GM12878 (cell line): ENCODE measurements at regions not wholly inside any gene's neighbourhood (a gene's known extent, or its start where the extent isn't known, plus 50 kb on each side); places are given as distances from the start of the nearest gene placed in this dataset.

Source experiments
- CBFB ChIP-seq: IDR thresholded peaks from 2 replicates; pipeline ENCODE4 v1.6.1; 2016; ENCODE audit warnings: antibody characterized with exemption, low read depth
- CHD2 ChIP-seq: IDR thresholded peaks from 2 replicates; pipeline ENCODE4 v1.6.1; 2011; ENCODE audit warnings: low read depth, low read length, improper control_type of control experiment, borderline replicate concordance
- EZH2 ChIP-seq: IDR thresholded peaks from 2 replicates; pipeline ENCODE4 v1.6.1; 2012; ENCODE audit warnings: low read depth, mild to moderate bottlenecking, control low read depth, inconsistent platforms, low read length, borderline replicate concordance; ENCODE audit not compliant: control insufficient read depth
- NFYB ChIP-seq: IDR thresholded peaks from 2 replicates; pipeline ENCODE4 v1.6.1; 2011; ENCODE audit warnings: low read depth, mild to moderate bottlenecking, low read length, improper control_type of control experiment, moderate library complexity; ENCODE audit not compliant: insufficient read depth
- POLR2A ChIP-seq: IDR thresholded peaks from 2 replicates; pipeline ENCODE4 v1.6.1; 2011; ENCODE audit warnings: low read depth, mild to moderate bottlenecking, low read length
- POLR2AphosphoS2 ChIP-seq: IDR thresholded peaks from 2 replicates; pipeline ENCODE4 v1.6.1; 2011; ENCODE audit warnings: low read depth, mild to moderate bottlenecking, low read length, improper control_type of control experiment, moderate library complexity
- SMAD1 ChIP-seq: fragments of 450-650 bp; IDR thresholded peaks from 2 replicates; pipeline ENCODE4 v1.6.1; 2018; ENCODE audit warnings: mild to moderate bottlenecking, low read depth; ENCODE audit not compliant: partially characterized antibody
- SREBF2 ChIP-seq: IDR thresholded peaks from 2 replicates; pipeline ENCODE4 v1.6.1; 2012; ENCODE audit warnings: mild to moderate bottlenecking, low read length
- SUPT20H ChIP-seq: IDR thresholded peaks from 2 replicates; pipeline ENCODE4 v1.6.1; 2011; ENCODE audit warnings: low read depth, mild to moderate bottlenecking, low read length, moderate library complexity, borderline replicate concordance; ENCODE audit not compliant: control insufficient read depth
- SUZ12 ChIP-seq: fragments of 200-600 bp; sonication (generic); IDR thresholded peaks from one replicate; pipeline ENCODE4 v1.6.1; 2018; ENCODE audit warnings: antibody characterized with exemption, mild to moderate bottlenecking; ENCODE audit not compliant: unreplicated experiment
- TF ChIP-seq, protein P1 (sequence below), 3 experiments: IDR thresholded peaks in 2 of 3; conservative IDR thresholded peaks in 1 of 3; 2 replicates each; pipeline ENCODE4 v1.5.1; 2011; ENCODE audit warnings: low read depth in 3 of 3, low read length in 3 of 3, mild to moderate bottlenecking in 3 of 3, control low read depth in 2 of 3, moderate library complexity in 2 of 3, inconsistent platforms in 1 of 3, mixed read lengths in 1 of 3; ENCODE audit not compliant: control insufficient read depth in 2 of 3, insufficient read depth in 1 of 3; ENCODE audit errors: extremely low read depth in 1 of 3
- TF ChIP-seq, protein P2 (sequence below): IDR thresholded peaks from 2 replicates; pipeline ENCODE4 v1.6.1; 2012; ENCODE audit warnings: low read depth, low read length, improper control_type of control experiment

DNA sequence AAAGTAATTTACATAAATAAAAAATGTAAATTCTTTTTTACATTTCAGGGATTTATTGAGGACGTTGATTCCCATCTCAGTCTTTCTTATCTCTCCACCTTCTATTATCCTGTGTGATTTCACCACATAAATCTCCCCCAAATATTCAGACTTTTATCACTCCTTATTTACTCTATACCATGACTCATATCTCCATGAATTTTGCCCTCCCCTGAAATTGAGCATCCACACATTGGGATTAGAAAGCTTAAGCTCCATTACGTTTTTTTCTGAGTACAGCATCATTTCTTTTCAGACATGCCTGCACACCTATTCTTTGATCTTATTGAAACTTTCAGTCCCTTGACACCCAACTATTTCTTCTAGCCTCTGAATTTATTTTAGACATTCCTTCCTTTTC is 111.2 kb downstream of the IFI44 start:
- TF ChIP-seq, protein P1, sequence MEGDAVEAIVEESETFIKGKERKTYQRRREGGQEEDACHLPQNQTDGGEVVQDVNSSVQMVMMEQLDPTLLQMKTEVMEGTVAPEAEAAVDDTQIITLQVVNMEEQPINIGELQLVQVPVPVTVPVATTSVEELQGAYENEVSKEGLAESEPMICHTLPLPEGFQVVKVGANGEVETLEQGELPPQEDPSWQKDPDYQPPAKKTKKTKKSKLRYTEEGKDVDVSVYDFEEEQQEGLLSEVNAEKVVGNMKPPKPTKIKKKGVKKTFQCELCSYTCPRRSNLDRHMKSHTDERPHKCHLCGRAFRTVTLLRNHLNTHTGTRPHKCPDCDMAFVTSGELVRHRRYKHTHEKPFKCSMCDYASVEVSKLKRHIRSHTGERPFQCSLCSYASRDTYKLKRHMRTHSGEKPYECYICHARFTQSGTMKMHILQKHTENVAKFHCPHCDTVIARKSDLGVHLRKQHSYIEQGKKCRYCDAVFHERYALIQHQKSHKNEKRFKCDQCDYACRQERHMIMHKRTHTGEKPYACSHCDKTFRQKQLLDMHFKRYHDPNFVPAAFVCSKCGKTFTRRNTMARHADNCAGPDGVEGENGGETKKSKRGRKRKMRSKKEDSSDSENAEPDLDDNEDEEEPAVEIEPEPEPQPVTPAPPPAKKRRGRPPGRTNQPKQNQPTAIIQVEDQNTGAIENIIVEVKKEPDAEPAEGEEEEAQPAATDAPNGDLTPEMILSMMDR (IDR thresholded peaks at IDR 0.05 in 2 of 3, conservative IDR thresholded peaks at IDR 0.05 in 1 of 3; ENCODE audit: control insufficient read depth in 2 of 3, extremely low read depth in 1 of 3, insufficient read depth in 1 of 3, low read depth in 3 of 3, low read length in 3 of 3): no peak
- TF ChIP-seq POLR2A: no peak
- TF ChIP-seq CBFB: no peak
- TF ChIP-seq, protein P2, sequence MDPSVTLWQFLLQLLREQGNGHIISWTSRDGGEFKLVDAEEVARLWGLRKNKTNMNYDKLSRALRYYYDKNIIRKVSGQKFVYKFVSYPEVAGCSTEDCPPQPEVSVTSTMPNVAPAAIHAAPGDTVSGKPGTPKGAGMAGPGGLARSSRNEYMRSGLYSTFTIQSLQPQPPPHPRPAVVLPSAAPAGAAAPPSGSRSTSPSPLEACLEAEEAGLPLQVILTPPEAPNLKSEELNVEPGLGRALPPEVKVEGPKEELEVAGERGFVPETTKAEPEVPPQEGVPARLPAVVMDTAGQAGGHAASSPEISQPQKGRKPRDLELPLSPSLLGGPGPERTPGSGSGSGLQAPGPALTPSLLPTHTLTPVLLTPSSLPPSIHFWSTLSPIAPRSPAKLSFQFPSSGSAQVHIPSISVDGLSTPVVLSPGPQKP: no peak
- no peak for TF ChIP-seq SMAD1
- no peak for TF ChIP-seq CHD2
- no peak for TF ChIP-seq NFYB
- no peak for TF ChIP-seq POLR2AphosphoS2
- no peak for TF ChIP-seq SREBF2
- TF ChIP-seq EZH2: no peak
- no peak for TF ChIP-seq SUZ12
- no peak for TF ChIP-seq SUPT20H
